H1 (cell line): ENCODE measurements at regions not wholly inside any gene's neighbourhood (a gene's known extent, or its start where the extent isn't known, plus 50 kb on each side); places are given as distances from the start of the nearest gene placed in this dataset.

Experiments used
- CTCF ChIA-PET: fragments of 300-600 bp; sonication (Branson Sonifier 250); formaldehyde crosslinking; loops from one replicate; lab custom pipeline; 2021; ENCODE audit not compliant: partially characterized antibody; lab: Charles Lee
- POLR2A ChIA-PET: fragments of 300-600 bp; sonication (Branson Sonifier 250); formaldehyde crosslinking; loops from one replicate; lab custom pipeline; 2021; ENCODE audit warnings: inconsistent platforms; ENCODE audit not compliant: partially characterized antibody; lab: Charles Lee
- DNase-seq, 2 experiments: peaks; one replicate each; pipeline versions ENCODE4 v3.0.0 to v3.0.0-alpha.2; 2010 to 2022; ENCODE audit warnings: low spot score in 2 of 2, low read depth in 1 of 2, mixed read lengths in 1 of 2
- FAIRE-seq: peaks from 2 replicates; lab custom pipeline; 2011; peaks lifted over from hg19 to GRCh38; lab: Jason Lieb, UNC
- H2AFZ ChIP-seq: 2 replicates; pipeline ENCODE4 v1.8.1; 2012; ENCODE audit warnings: low read length, inconsistent platforms
- H2AK5ac ChIP-seq: 2 replicates; pipeline ENCODE4 v1.6.1; 2013; ENCODE audit warnings: low read depth, low read length
- H2BK120ac ChIP-seq: replicated peaks from 2 replicates; pipeline ENCODE3; 2013; ENCODE audit warnings: low read depth, low read length, inconsistent platforms
- H2BK12ac ChIP-seq: 2 replicates; pipeline ENCODE4 v1.6.1; 2013; ENCODE audit warnings: low read depth, low read length
- H2BK15ac ChIP-seq: 2 replicates; pipeline ENCODE4 v1.6.1; 2013; ENCODE audit warnings: low read length
- H2BK20ac ChIP-seq: 2 replicates; pipeline ENCODE4 v1.6.1; 2013; ENCODE audit warnings: low read length
- H2BK5ac ChIP-seq: 2 replicates; pipeline ENCODE4 v1.6.1; 2013; ENCODE audit warnings: low read depth, low read length
- H3K14ac ChIP-seq: 2 replicates; pipeline ENCODE4 v1.6.1; 2013; ENCODE audit warnings: inconsistent platforms; ENCODE audit not compliant: insufficient read length
- H3K18ac ChIP-seq: 2 replicates; pipeline ENCODE4 v1.6.1; 2013; ENCODE audit warnings: low read length; ENCODE audit errors: extremely low read depth
- H3K23ac ChIP-seq: 2 replicates; pipeline ENCODE4 v1.6.1; 2013; ENCODE audit warnings: inconsistent platforms; ENCODE audit not compliant: insufficient read length
- H3K23me2 ChIP-seq: 2 replicates; pipeline ENCODE4 v1.6.1; 2013; ENCODE audit warnings: low read depth, low read length
- H3K27ac ChIP-seq: 2 replicates; pipeline ENCODE4 v1.6.1; 2011; ENCODE audit warnings: low read depth, low read length, inconsistent platforms
- H3K27me3 ChIP-seq, 4 experiments: replicated peaks in 1 of 4; 1 replicate in 1 of 4; 2 replicates in 3 of 4; pipeline versions ENCODE4 v1.6.1 to v1.8.1; 2011 to 2013; ENCODE audit warnings: low read length in 3 of 4, mild to moderate bottlenecking in 3 of 4, inconsistent platforms in 2 of 4, mixed read lengths in 2 of 4, moderate library complexity in 1 of 4; ENCODE audit not compliant: control insufficient read depth in 3 of 4, insufficient read depth in 3 of 4; ENCODE audit errors: extremely low read depth in 1 of 4
- H3K36me3 ChIP-seq, 4 experiments: 2 replicates each; pipeline versions ENCODE4 v1.6.1 to v1.8.1; 2011 to 2013; ENCODE audit warnings: mild to moderate bottlenecking in 4 of 4, low read length in 3 of 4, moderate library complexity in 2 of 4, control low read depth in 1 of 4, inconsistent platforms in 1 of 4; ENCODE audit not compliant: insufficient read depth in 4 of 4, control insufficient read depth in 2 of 4
- H3K4ac ChIP-seq: replicated peaks from 2 replicates; pipeline ENCODE3; 2013; ENCODE audit warnings: low read length, low read depth, mixed read lengths, inconsistent platforms; ENCODE audit not compliant: insufficient read length
- H3K4me1 ChIP-seq, 4 experiments: replicated peaks in 1 of 4; 1 replicate in 1 of 4; 2 replicates in 3 of 4; pipeline versions ENCODE4 v1.6.1 to v1.8.1; 2011 to 2013; ENCODE audit warnings: low read length in 3 of 4, inconsistent platforms in 2 of 4, mixed read lengths in 1 of 4; ENCODE audit not compliant: insufficient read depth in 4 of 4, control insufficient read depth in 3 of 4
- H3K4me2 ChIP-seq, 2 experiments: 2 replicates each; pipeline versions ENCODE4 v1.6.1 to v1.8.1; 2011 to 2013; ENCODE audit warnings: low read depth in 2 of 2, low read length in 2 of 2, control low read depth in 1 of 2, inconsistent platforms in 1 of 2, mild to moderate bottlenecking in 1 of 2; ENCODE audit not compliant: insufficient read depth in 1 of 2
- H3K4me3 ChIP-seq, 4 experiments: fragments of 200-600, 300-600 bp in 1 of 4; sonication (generic), shearing (Covaris generic), sonication (Bioruptor Twin) in 1 of 4; 2 replicates each; pipeline versions ENCODE4 v1.5.1 to v1.8.1; 2011 to 2016; ENCODE audit warnings: low read length in 4 of 4, low read depth in 3 of 4, control low read depth in 2 of 4, inconsistent platforms in 2 of 4, mild to moderate bottlenecking in 2 of 4, mixed read lengths in 1 of 4, moderate library complexity in 1 of 4; ENCODE audit not compliant: insufficient read depth in 2 of 4; ENCODE audit errors: extremely low read depth in 1 of 4
- H3K56ac ChIP-seq: replicated peaks from 2 replicates; pipeline ENCODE3; 2013; ENCODE audit warnings: low read depth, mild to moderate bottlenecking, mixed read lengths, low read length, inconsistent platforms; ENCODE audit not compliant: insufficient read length
- H3K79me1 ChIP-seq: 2 replicates; pipeline ENCODE4 v1.6.1; 2013; ENCODE audit warnings: low read depth, low read length, control low read depth
- H3K79me2 ChIP-seq, 2 experiments: 2 replicates each; pipeline versions ENCODE4 v1.6.1 to v1.8.1; 2012 to 2013; ENCODE audit warnings: low read length in 2 of 2, mild to moderate bottlenecking in 2 of 2, inconsistent platforms in 1 of 2; ENCODE audit not compliant: insufficient read depth in 2 of 2, control insufficient read depth in 1 of 2
- H3K9ac ChIP-seq, 4 experiments: replicated peaks in 1 of 4; 1 replicate in 1 of 4; 2 replicates in 3 of 4; pipeline versions ENCODE4 v1.6.1 to v1.8.1; 2011 to 2013; ENCODE audit warnings: low read depth in 3 of 4, low read length in 3 of 4, control low read depth in 2 of 4, mild to moderate bottlenecking in 2 of 4, moderate library complexity in 2 of 4, inconsistent platforms in 1 of 4; ENCODE audit errors: extremely low read depth in 1 of 4
- H3K9me3 ChIP-seq, 2 experiments: 2 replicates each; pipeline versions ENCODE4 v1.6.1 to v1.8.1; 2012 to 2013; ENCODE audit warnings: mild to moderate bottlenecking in 2 of 2, moderate library complexity in 2 of 2, control low read depth in 1 of 2, inconsistent platforms in 1 of 2, low read depth in 1 of 2, low read length in 1 of 2, mixed read lengths in 1 of 2; ENCODE audit not compliant: insufficient read depth in 2 of 2
- H4K20me1 ChIP-seq, 2 experiments: replicated peaks in 1 of 2; 2 replicates each; pipeline versions ENCODE3 to v1.8.1; 2011 to 2013; ENCODE audit warnings: inconsistent platforms in 2 of 2, low read length in 2 of 2, mild to moderate bottlenecking in 1 of 2; ENCODE audit not compliant: insufficient read depth in 2 of 2, control insufficient read depth in 1 of 2
- H4K5ac ChIP-seq: 2 replicates; pipeline ENCODE4 v1.6.1; 2013; ENCODE audit warnings: low read length, low read depth, mixed read lengths, inconsistent platforms; ENCODE audit not compliant: insufficient read length
- H4K8ac ChIP-seq: 2 replicates; pipeline ENCODE4 v1.8.0; 2013; ENCODE audit warnings: mild to moderate bottlenecking, moderate library complexity, low read length, inconsistent platforms; ENCODE audit not compliant: insufficient read depth; ENCODE audit errors: extremely low read depth
- H4K91ac ChIP-seq: replicated peaks from 2 replicates; pipeline ENCODE3; 2013; ENCODE audit warnings: low read length, mixed read lengths, inconsistent platforms; ENCODE audit not compliant: insufficient read length
- ASH2L ChIP-seq: fragments of 200-600, 300-600 bp; sonication (generic); IDR thresholded peaks from one replicate; pipeline ENCODE4 v1.7.1; 2017; ENCODE audit warnings: low read length
- CEBPB ChIP-seq: IDR thresholded peaks from 2 replicates; pipeline ENCODE4 v1.6.1; 2012; ENCODE audit warnings: low read depth, low read length
- CHD2 ChIP-seq: IDR thresholded peaks from 2 replicates; pipeline ENCODE4 v1.6.1; 2012; ENCODE audit warnings: low read length, improper control_type of control experiment
- CTCF ChIP-seq, 3 experiments: IDR thresholded peaks; 1 replicate in 2 of 3; 2 replicates in 1 of 3; pipeline versions ENCODE4 v1.5.1 to v1.6.1; 2011; ENCODE audit warnings: low read length in 3 of 3, mild to moderate bottlenecking in 3 of 3, inconsistent platforms in 2 of 3, low read depth in 1 of 3, moderate library complexity in 1 of 3; ENCODE audit not compliant: insufficient read depth in 1 of 3; ENCODE audit errors: control extremely low read depth in 1 of 3
- GTF2F1 ChIP-seq: IDR thresholded peaks from 2 replicates; pipeline ENCODE4 v1.6.1; 2012; ENCODE audit warnings: low read depth, low read length, improper control_type of control experiment, borderline replicate concordance
- HDAC2 ChIP-seq, 2 experiments: fragments of 300-600 bp in 1 of 2; sonication (generic) in 1 of 2; IDR thresholded peaks; 2 replicates each; pipeline ENCODE4 v1.6.1; 2011 to 2012; ENCODE audit warnings: low read depth in 2 of 2, low read length in 2 of 2, mild to moderate bottlenecking in 2 of 2, moderate library complexity in 2 of 2, borderline replicate concordance in 1 of 2, inconsistent platforms in 1 of 2
- MAFK ChIP-seq: IDR thresholded peaks from 2 replicates; pipeline ENCODE4 v1.6.1; 2012; ENCODE audit warnings: low read depth, mild to moderate bottlenecking, improper control_type of control experiment, low read length
- NRF1 ChIP-seq: IDR thresholded peaks from 2 replicates; pipeline ENCODE4 v1.6.1; 2011; ENCODE audit warnings: mild to moderate bottlenecking, low read depth, low read length, improper control_type of control experiment
- POLR2AphosphoS5 ChIP-seq: IDR thresholded peaks from 2 replicates; pipeline ENCODE4 v1.6.1; 2011; ENCODE audit warnings: low read depth, low read length
- SRF ChIP-seq: IDR thresholded peaks from 2 replicates; pipeline ENCODE4 v1.6.1; 2011; ENCODE audit warnings: mild to moderate bottlenecking, low read depth, low read length, moderate library complexity
- WGBS, 2 experiments: shearing (Covaris generic) in 1 of 2; methylation state at CpG; one replicate each; pipeline versions ENCODE4 v1.1.6 to v1.1.7; 2013 to 2015; ENCODE audit warnings: low lambda C conversion rate in 2 of 2, mixed read lengths in 2 of 2, inconsistent platforms in 1 of 2, low coverage in 1 of 2, missing lambda C conversion rate in 1 of 2; ENCODE audit not compliant: insufficient replicate concordance in 2 of 2, insufficient coverage in 1 of 2, insufficient read length in 1 of 2; ENCODE audit errors: extremely low coverage in 1 of 2, missing lambda C conversion rate in 1 of 2; 5-methylcytosine and 5-hydroxymethylcytosine counted together

GRCh38 chr20:50376888-50377459 lies 133.2 kb upstream of the PTPN1 start:
- Histone ChIP-seq H3K56ac (no peak overlapping the region), H3K79me2 (no peaks in the 10 kb centered on the region), H3K79me1 (no peaks in the 10 kb centered on the region), H3K4ac (no peak overlapping the region), H3K14ac (no peak overlapping the region), H2AK5ac (no peak overlapping the region), H4K20me1 (no peaks in the 10 kb centered on the region), H4K8ac (peak overlapping the region; percentile 81; the same call in 1 of the 2 replicates), H2BK20ac (0 out of 2 replicates have a peak overlapping the region, but pooled peaks have one; percentile 18), H2BK120ac (no peak overlapping the region), H3K23ac (no peak overlapping the region), H3K27ac (no peak overlapping the region), H3K4me3 (no peak overlapping the region), H3K4me2 (no peak overlapping the region), H3K23me2 (peaks cover 3% of the 10 kb centered on the region; the same call in 1 of the 2 replicates), H2BK15ac (no peak overlapping the region), H4K5ac (no peak overlapping the region), H3K9me3 (no peaks in the 10 kb centered on the region), H3K27me3 (no peaks in the 10 kb centered on the region), H3K18ac (no peak overlapping the region), H3K9ac (no peak overlapping the region), H4K91ac (no peak overlapping the region), H3K36me3 (no peaks in the 10 kb centered on the region), H2BK12ac (0 out of 2 replicates have a peak overlapping the region, but pooled peaks have one; percentile 39), H3K4me1 (peaks cover 0 to 3% (median 0%) of the 10 kb centered on the region in 4 experiments; a peak in 2 of 7 replicates), H2BK5ac (0 out of 2 replicates have a peak overlapping the region, but pooled peaks have one; percentile 60), H2AFZ (no peak overlapping the region; the same call in 1 of the 2 replicates)
- 92% methylated on average over 17 of the region's 17 CpGs; no CpG with 5 or more reads in 1 of the 2 experiments for WGBS, 2 experiments
- FAIRE-seq (no peak), DNase-seq (no peak)
- CTCF ChIA-PET = interaction anchor here (0.5 to 1.0 kb wide), 3 partner anchors 56 to 86 kb away, joined by 3 to 4 read pairs (median 3); no protein-coding TSS in a partner anchor
- POLR2A ChIA-PET = no interaction called here
- TF ChIP-seq CHD2 = no peak
- TF ChIP-seq GTF2F1 = no peak
- TF ChIP-seq MAFK = no peak
- TF ChIP-seq CEBPB = no peak
- TF ChIP-seq HDAC2 (IDR thresholded peaks at IDR 0.05; ENCODE audit: borderline replicate concordance in 1 of 2, low read depth in 2 of 2, low read length in 2 of 2) = no peak
- TF ChIP-seq POLR2AphosphoS5 = no peak
- no peak for TF ChIP-seq SRF
- no peak for TF ChIP-seq CTCF (IDR thresholded peaks at IDR 0.05; ENCODE audit: control extremely low read depth in 1 of 3, insufficient read depth in 1 of 3, low read depth in 1 of 3, low read length in 3 of 3)
- TF ChIP-seq NRF1 = no peak
- no peak for TF ChIP-seq ASH2L
